Effector memory CD4-positive, alpha-beta T cell (primary cell): ENCODE measurements at regions not wholly inside any gene's neighbourhood (a gene's known extent, or its start where the extent isn't known, plus 50 kb on each side); places are given as distances from the start of the nearest gene placed in this dataset.

Experiments
- DNase-seq, 3 donors: peaks; one replicate each; pipeline ENCODE4 v3.0.0-alpha.2; 2020
- H3K27ac ChIP-seq: 2 replicates; pipeline ENCODE4 v1.7.0; 2013; ENCODE audit warnings: mild to moderate bottlenecking, low read length, moderate library complexity; ENCODE audit not compliant: insufficient read depth, poor library complexity, severe bottlenecking
- H3K27me3 ChIP-seq: replicated peaks from 2 replicates; pipeline ENCODE4 v1.7.0; 2013; ENCODE audit warnings: mild to moderate bottlenecking, low read length; ENCODE audit not compliant: insufficient read depth, control insufficient read depth, poor library complexity, severe bottlenecking
- H3K36me3 ChIP-seq: 2 replicates; pipeline ENCODE4 v1.7.0; 2013; ENCODE audit warnings: mild to moderate bottlenecking, low read length, moderate library complexity; ENCODE audit not compliant: control insufficient read depth, insufficient read depth
- H3K4me1 ChIP-seq: 2 replicates; pipeline ENCODE4 v1.7.0; 2013; ENCODE audit warnings: low read length, mild to moderate bottlenecking; ENCODE audit not compliant: control insufficient read depth, insufficient read depth, poor library complexity, severe bottlenecking
- H3K4me3 ChIP-seq: 2 replicates; pipeline ENCODE4 v1.7.0; 2013; ENCODE audit warnings: low read length, low read depth, mild to moderate bottlenecking; ENCODE audit not compliant: insufficient read depth, poor library complexity, severe bottlenecking
- H3K9me3 ChIP-seq: 2 replicates; pipeline ENCODE4 v1.7.0; 2013; ENCODE audit warnings: mild to moderate bottlenecking, low read length, moderate library complexity; ENCODE audit not compliant: control insufficient read depth

GRCh38 chr12:24055747-24056146, 106.3 kb upstream of the SOX5 start:
- H3K9me3 ChIP-seq, result no peaks in the 10 kb centered on the region
- no peak for DNase-seq
- H3K4me3 ChIP-seq, result no peak overlapping the region
- no peaks in the 10 kb centered on the region for H3K27me3 ChIP-seq
- no peak overlapping the region for H3K27ac ChIP-seq
- H3K36me3 ChIP-seq, result no peaks in the 10 kb centered on the region
- H3K4me1 ChIP-seq, result no peaks in the 10 kb centered on the region

DNA sequence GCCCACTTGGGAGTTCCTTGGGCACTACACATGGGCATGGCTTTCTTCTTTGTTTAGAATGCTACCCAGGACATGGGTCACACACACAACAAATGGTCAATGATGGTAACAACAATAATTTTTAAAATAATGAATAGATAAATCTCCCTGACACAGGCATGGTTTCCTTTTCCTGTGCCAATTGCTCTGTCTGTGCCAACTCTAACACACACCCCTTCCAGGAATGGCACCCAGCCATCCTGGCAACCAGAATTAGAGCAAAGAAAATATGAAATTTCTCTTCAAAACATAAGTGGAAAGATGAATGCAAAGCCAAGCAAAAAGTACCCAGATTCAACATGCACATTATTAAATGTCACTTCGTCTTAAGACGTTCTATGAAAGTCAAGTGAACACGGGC, 104.9 kb upstream of the SOX5 start:
- Histone ChIP-seq H3K36me3 (no peaks in the 10 kb centered on the region), H3K27me3 (no peaks in the 10 kb centered on the region), H3K4me3 (no peak overlapping the region), H3K4me1 (no peaks in the 10 kb centered on the region), H3K27ac (no peak overlapping the region), H3K9me3 (no peaks in the 10 kb centered on the region)
- no peak for DNase-seq

DNA sequence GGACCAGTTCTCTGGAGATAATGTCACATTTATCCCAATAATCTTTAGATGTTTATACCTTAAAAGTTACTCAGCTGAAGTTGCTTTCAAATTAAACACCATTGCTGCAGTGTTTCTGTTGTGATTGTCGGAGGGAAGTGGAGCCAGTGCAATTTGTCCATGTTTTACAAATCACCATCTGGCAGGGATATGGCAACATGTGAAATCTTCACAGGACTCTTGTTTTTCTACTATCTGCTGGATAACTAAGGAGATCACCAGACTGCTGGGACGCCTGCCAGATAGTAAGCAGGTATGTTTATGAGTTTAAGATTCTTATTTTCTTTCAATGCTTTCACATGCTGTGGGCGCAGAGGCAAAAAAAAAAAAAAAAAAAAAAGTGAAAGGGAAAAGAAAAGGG, 100.3 kb upstream of the SOX5 start:
- H3K4me3 ChIP-seq, result no peak overlapping the region
- H3K36me3 ChIP-seq, result no peaks in the 10 kb centered on the region
- no peak overlapping the region for H3K27ac ChIP-seq
- H3K4me1 ChIP-seq, result no peaks in the 10 kb centered on the region
- no peak for DNase-seq
- no peaks in the 10 kb centered on the region for H3K9me3 ChIP-seq
- H3K27me3 ChIP-seq, result no peaks in the 10 kb centered on the region

GRCh38 chr12:24049101-24049500, 99.6 kb upstream of the SOX5 start:
- no peak overlapping the region for H3K4me3 ChIP-seq
- H3K36me3 ChIP-seq, result no peaks in the 10 kb centered on the region
- no peaks in the 10 kb centered on the region for H3K4me1 ChIP-seq
- no peak overlapping the region for H3K27ac ChIP-seq
- no peaks in the 10 kb centered on the region for H3K9me3 ChIP-seq
- no peaks in the 10 kb centered on the region for H3K27me3 ChIP-seq
- no peak for DNase-seq

- Histone ChIP-seq H3K4me1 (no peaks in the 10 kb centered on the region), H3K36me3 (no peaks in the 10 kb centered on the region), H3K9me3 (no peaks in the 10 kb centered on the region), H3K4me3 (no peak overlapping the region), H3K27me3 (no peaks in the 10 kb centered on the region), H3K27ac (no peak overlapping the region)
- no peak for DNase-seq
Observed at GRCh38 chr12:24048446-24048845, 99.0 kb upstream of the SOX5 start.

DNA sequence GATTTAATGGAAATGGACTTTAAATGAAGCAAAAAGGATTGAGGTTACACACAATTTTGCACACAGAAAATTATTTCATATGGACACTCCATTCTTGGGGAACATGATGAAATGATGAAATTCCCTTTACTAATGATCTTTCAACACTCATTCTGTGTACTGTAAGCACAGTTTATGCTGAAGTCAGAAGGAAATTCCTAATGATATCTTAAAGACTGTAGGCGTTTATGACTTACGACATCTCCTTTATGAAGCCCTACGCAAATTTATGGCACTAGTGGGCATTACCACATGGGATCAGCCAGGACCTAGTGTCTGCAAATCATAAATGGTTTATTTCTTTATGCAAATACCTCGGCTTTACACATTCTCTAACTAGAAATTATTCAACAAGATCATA, 97.9 kb upstream of the SOX5 start:
- H3K9me3 ChIP-seq, result no peaks in the 10 kb centered on the region
- H3K4me3 ChIP-seq, result no peak overlapping the region
- H3K4me1 ChIP-seq, result no peaks in the 10 kb centered on the region
- H3K27ac ChIP-seq, result no peak overlapping the region
- DNase-seq, result no peak
- no peaks in the 10 kb centered on the region for H3K36me3 ChIP-seq
- no peaks in the 10 kb centered on the region for H3K27me3 ChIP-seq

DNA sequence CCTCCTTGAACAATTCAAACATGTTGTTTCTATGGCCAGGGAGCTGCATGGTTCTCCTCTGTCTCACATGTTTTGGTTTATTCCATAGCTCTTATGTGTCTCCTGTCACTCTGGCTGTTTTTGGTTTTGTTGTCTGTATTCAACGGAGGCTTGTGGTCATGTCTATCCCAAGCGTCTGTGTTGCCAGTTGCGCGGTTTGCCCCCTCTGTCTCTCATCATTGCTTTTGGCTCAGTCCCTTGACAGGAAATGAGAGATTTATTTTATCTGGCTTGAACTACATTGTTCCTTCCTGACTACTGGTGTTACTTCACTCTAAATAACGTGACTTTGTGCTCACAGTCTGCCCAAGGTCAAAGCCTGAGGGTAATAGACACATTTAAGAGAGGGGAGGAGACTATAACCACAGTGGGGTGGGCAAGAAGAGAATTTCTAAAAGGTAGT, 96.4 kb upstream of the SOX5 start:
- Histone ChIP-seq H3K9me3 (no peaks in the 10 kb centered on the region), H3K4me1 (no peaks in the 10 kb centered on the region), H3K36me3 (no peaks in the 10 kb centered on the region), H3K27me3 (no peaks in the 10 kb centered on the region), H3K4me3 (no peak overlapping the region), H3K27ac (no peak overlapping the region)
- no peak for DNase-seq

GRCh38 chr12:24044941-24045703, 95.7 kb upstream of the SOX5 start:
- Histone ChIP-seq H3K4me3 (no peak overlapping the region), H3K4me1 (no peaks in the 10 kb centered on the region), H3K9me3 (no peaks in the 10 kb centered on the region), H3K27me3 (no peaks in the 10 kb centered on the region), H3K36me3 (no peaks in the 10 kb centered on the region), H3K27ac (no peak overlapping the region)
- DNase-seq, result no peak

DNA sequence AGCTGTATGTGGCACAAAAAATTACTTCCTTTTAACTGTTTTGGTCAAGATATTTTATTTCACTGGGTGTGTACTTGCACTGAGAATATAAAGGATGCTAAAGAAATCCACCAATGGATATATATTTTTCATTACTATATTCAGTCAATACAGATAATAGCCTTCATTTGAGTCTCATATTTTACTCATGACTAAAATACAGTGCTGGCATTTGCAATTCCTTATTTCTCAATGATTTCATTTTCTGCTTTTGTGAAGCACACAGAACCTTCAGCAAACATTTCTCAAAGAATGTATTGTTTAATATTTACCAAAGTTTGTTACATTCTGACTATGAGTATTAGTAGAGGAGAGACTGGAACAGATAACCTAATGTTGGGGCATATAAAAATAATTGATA, 93.2 kb upstream of the SOX5 start:
- Histone ChIP-seq H3K4me1 (no peaks in the 10 kb centered on the region), H3K27ac (no peak overlapping the region), H3K9me3 (no peaks in the 10 kb centered on the region), H3K4me3 (no peak overlapping the region), H3K36me3 (no peaks in the 10 kb centered on the region), H3K27me3 (no peaks in the 10 kb centered on the region)
- no peak for DNase-seq

DNA sequence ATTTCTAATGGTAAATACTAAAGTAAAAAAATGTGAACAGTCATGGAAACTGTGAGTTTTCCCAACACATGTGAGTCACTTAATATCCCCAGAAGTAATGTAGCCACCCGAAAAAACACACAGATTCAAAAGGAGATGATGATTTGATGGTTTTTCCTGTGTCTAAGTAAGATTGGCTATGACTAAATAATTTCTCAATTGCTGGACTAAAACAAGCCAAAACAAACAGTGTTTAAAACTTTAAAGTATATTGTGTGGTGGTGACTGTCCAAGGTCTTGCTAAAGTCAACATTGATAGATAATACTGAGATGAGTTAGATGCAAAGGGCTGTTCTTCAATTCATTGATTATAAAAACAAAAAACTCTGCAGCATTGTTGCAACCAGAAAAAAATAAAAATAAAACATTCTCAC, 89.6 kb upstream of the SOX5 start:
- H3K4me1 ChIP-seq, result no peaks in the 10 kb centered on the region
- H3K36me3 ChIP-seq, result no peaks in the 10 kb centered on the region
- no peak overlapping the region for H3K27ac ChIP-seq
- H3K4me3 ChIP-seq, result no peak overlapping the region
- H3K27me3 ChIP-seq, result no peaks in the 10 kb centered on the region
- no peak for DNase-seq
- H3K9me3 ChIP-seq, result no peaks in the 10 kb centered on the region
